ENCODE measurements at regions not wholly inside any gene's neighbourhood (a gene's known extent, or its start where the extent isn't known, plus 50 kb on each side); places are given as distances from the start of the nearest gene placed in this dataset.

DNA sequence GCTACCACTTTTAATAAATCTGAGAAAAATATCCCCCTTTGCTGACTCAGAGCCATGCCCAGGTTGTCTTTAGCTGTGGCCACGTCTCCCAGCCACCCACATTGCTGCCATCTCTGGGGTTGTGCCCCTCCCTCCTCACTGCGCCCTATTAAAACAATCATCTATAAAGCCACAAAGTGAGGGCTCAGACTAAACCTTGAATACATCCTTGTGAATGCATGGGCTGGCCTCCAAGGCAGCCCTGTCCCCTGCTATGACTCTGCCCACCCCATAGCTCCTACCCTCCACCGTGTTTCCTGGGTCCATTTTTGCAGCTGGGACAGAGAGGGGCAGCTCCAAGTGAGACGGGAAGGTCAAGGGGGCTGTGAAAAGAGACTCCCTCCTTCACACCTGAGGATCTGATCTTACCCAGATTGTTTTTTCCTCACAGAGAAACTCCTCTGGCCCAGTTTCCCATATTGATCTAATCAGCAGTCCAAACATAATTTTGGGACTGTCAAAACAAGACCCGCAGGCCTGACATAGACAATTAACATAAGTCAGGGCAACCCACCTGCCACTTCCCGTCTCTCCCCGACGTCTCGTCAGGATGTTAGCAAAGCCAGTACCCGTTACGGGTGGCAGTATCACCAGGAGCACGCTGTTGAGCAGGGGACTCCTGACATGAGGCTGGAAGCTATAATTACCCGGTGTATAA lies 199.0 kb downstream of the KATNAL1 start:
- intact Hi-C loops (cut with micrococcal nuclease), result no loop called here
- ChIA-PET POLR2A (no interaction called here), CTCF (interaction anchor here (9.5 kb wide), 1 partner anchor 336 kb away, joined by 236 read pairs; no protein-coding TSS in a partner anchor)
- no peak overlapping the region for H3K4me3 Mint-ChIP-seq
- TF ChIP-seq, protein P1, sequence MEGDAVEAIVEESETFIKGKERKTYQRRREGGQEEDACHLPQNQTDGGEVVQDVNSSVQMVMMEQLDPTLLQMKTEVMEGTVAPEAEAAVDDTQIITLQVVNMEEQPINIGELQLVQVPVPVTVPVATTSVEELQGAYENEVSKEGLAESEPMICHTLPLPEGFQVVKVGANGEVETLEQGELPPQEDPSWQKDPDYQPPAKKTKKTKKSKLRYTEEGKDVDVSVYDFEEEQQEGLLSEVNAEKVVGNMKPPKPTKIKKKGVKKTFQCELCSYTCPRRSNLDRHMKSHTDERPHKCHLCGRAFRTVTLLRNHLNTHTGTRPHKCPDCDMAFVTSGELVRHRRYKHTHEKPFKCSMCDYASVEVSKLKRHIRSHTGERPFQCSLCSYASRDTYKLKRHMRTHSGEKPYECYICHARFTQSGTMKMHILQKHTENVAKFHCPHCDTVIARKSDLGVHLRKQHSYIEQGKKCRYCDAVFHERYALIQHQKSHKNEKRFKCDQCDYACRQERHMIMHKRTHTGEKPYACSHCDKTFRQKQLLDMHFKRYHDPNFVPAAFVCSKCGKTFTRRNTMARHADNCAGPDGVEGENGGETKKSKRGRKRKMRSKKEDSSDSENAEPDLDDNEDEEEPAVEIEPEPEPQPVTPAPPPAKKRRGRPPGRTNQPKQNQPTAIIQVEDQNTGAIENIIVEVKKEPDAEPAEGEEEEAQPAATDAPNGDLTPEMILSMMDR (IDR thresholded peaks at IDR 0.05), result no peak
- H3K4me1 Mint-ChIP-seq (ENCODE audit: low read depth), result peaks cover 10% of the 10 kb centered on the region
- H3K27me3 Mint-ChIP-seq, result no peaks in the 10 kb centered on the region
- H3K27ac Mint-ChIP-seq, result no peak overlapping the region
- H3K36me3 Mint-ChIP-seq (ENCODE audit: low read depth), result no peaks in the 10 kb centered on the region
- no peaks in the 10 kb centered on the region for H3K9me3 Mint-ChIP-seq
- no peak for DNase-seq
- no peak for ATAC-seq

DNA sequence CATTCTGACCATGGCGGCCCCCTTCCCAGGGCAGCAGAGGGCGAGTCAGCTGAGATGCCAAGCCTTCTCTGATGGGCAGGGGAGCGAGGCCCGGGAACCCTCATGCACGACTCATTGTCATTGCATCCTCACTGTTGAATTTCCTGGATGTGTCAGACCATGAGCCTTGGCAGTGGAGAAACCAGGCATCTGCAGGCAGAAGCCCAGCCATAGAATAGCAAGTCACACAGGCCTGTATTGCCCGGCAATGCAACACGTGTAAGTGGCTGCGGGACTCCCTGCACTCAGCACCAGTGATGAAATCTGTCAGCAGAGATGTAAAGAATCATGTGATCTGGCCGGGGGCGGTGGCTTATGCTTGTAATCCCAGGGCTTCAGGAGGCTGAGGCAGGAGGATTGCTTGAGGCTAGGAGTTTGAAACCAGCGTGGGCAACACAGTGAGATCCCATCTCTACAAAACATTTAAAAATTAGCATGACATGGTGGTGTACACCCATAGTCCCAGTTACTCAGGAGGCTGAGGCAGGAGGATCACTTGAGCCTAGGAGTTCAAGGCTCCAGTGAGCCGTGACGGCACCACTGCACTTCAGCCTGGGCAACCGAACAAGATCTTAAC lies 199.7 kb downstream of the KATNAL1 start:
- Mint-ChIP-seq H3K4me1 (ENCODE audit: low read depth) (peaks cover 4% of the 10 kb centered on the region), H3K27me3 (no peaks in the 10 kb centered on the region), H3K9me3 (no peaks in the 10 kb centered on the region), H3K27ac (no peak overlapping the region), H3K36me3 (ENCODE audit: low read depth) (no peaks in the 10 kb centered on the region), H3K4me3 (no peak overlapping the region)
- POLR2A ChIA-PET, result no interaction called here
- CTCF ChIA-PET, result interaction anchor here (9.5 kb wide), 1 partner anchor 335 kb away, joined by 236 read pairs; no protein-coding TSS in a partner anchor
- TF ChIP-seq, protein P1 (IDR thresholded peaks at IDR 0.05), result no peak
- intact Hi-C loops (cut with micrococcal nuclease), result no loop called here
- DNase-seq (no peak), ATAC-seq (no peak)

GRCh38 chr13:30107121-30107520 lies 200.2 kb downstream of the KATNAL1 start:
- no peaks in the 10 kb centered on the region for H3K4me1 Mint-ChIP-seq (ENCODE audit: low read depth)
- intact Hi-C loops (cut with micrococcal nuclease), result no loop called here
- ChIA-PET POLR2A (no interaction called here), CTCF (no interaction called here)
- no peaks in the 10 kb centered on the region for H3K9me3 Mint-ChIP-seq
- ATAC-seq (no peak), DNase-seq (no peak)
- no peak overlapping the region for H3K27ac Mint-ChIP-seq
- no peak overlapping the region for H3K4me3 Mint-ChIP-seq
- no peaks in the 10 kb centered on the region for H3K27me3 Mint-ChIP-seq
- TF ChIP-seq, protein P1 (IDR thresholded peaks at IDR 0.05), result no peak
- H3K36me3 Mint-ChIP-seq (ENCODE audit: low read depth), result no peaks in the 10 kb centered on the region

GRCh38 chr13:30105381-30105780 lies 202.0 kb downstream of the KATNAL1 start:
- DNase-seq, result no peak
- Mint-ChIP-seq H3K4me3 (no peak overlapping the region), H3K27ac (no peak overlapping the region), H3K9me3 (no peaks in the 10 kb centered on the region), H3K4me1 (ENCODE audit: low read depth) (no peaks in the 10 kb centered on the region), H3K27me3 (no peaks in the 10 kb centered on the region), H3K36me3 (ENCODE audit: low read depth) (no peaks in the 10 kb centered on the region)
- intact Hi-C loops (cut with micrococcal nuclease), result no loop called here
- no peak for ATAC-seq
- TF ChIP-seq, protein P1 (IDR thresholded peaks at IDR 0.05), result no peak
- ChIA-PET CTCF (interaction anchor here (1.0 to 1.7 kb wide), 3 partner anchors 10 to 334 kb away, joined by 3 to 6 read pairs (median 6); no protein-coding TSS in a partner anchor), POLR2A (no interaction called here)

- Mint-ChIP-seq H3K4me1 (ENCODE audit: low read depth) (no peaks in the 10 kb centered on the region), H3K9me3 (no peaks in the 10 kb centered on the region), H3K27ac (no peak overlapping the region), H3K36me3 (ENCODE audit: low read depth) (no peaks in the 10 kb centered on the region), H3K27me3 (no peaks in the 10 kb centered on the region), H3K4me3 (no peak overlapping the region)
- DNase-seq (no peak), ATAC-seq (no peak)
- CTCF ChIA-PET, result interaction anchor here (1.9 kb wide), 1 partner anchor 9 kb away, joined by 9 read pairs; no protein-coding TSS in a partner anchor
- intact Hi-C loops (cut with micrococcal nuclease), result no loop called here
- POLR2A ChIA-PET, result no interaction called here
- TF ChIP-seq, protein P1 (IDR thresholded peaks at IDR 0.05), result no peak
These were observed 204.1 kb downstream of the KATNAL1 start for GRCh38 chr13:30103161-30103840.

Measured in activated CD8-positive, alpha-beta T cell treated with anti-CD3 and anti-CD28 coated beads for 36 hours (primary cell).